ENCODE measurements at regions not wholly inside any gene's neighbourhood (a gene's known extent, or its start where the extent isn't known, plus 50 kb on each side); places are given as distances from the start of the nearest gene placed in this dataset.

DNA sequence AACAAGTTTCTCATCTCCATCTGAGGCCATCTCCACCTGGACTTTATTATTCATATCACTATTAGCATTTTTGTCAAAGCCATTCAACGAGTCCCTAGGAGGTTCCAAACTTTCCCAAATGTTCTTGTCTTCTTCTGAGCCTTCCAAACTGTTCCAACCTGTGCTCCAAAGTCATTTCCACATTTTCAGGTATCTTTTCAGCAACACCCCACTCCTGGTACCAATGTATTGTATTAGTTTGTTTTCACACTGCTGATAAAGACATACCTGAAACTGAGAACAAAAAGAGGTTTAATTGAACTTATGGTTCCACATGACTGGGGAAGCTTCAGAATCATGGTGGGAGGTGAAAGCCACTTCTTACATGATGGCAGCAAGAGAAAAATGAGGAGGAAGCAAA is 385.4 kb upstream of the GATB start:
- H2BK120ac ChIP-seq (ENCODE audit: low read depth, low read length, poor library complexity, severe bottlenecking) = no peak overlapping the region
- H3T11ph ChIP-seq (ENCODE audit: low read length) = no peak overlapping the region
- H3K18ac ChIP-seq (ENCODE audit: insufficient read length, low read depth, low read length) = no peak overlapping the region
- no peak overlapping the region for H3K23ac ChIP-seq (ENCODE audit: insufficient read length, low read depth, low read length)
- Mint-ChIP-seq H3K4me3 (no peak overlapping the region), H3K9me3 (peaks cover 45 to 48% of the 10 kb centered on the region in 2 experiments), H3K4me1 (no peaks in the 10 kb centered on the region), H3K36me3 (ENCODE audit: insufficient read depth in 1 of 3, low read depth in 3 of 3) (peaks cover 16 to 43% (median 22%) of the 10 kb centered on the region in 3 experiments), H3K27ac (no peak overlapping the region), H3K27me3 (ENCODE audit: low read depth) (peaks cover 6% of the 10 kb centered on the region; the same call in 1 of the 2 replicates)
- no peak for DNase-seq
- H2BK15ac ChIP-seq (ENCODE audit: low read depth, low read length) = no peak overlapping the region
- no peaks in the 10 kb centered on the region for H3K27me3 ChIP-seq (ENCODE audit: insufficient read depth, low read length)
- H2BK12ac ChIP-seq (ENCODE audit: insufficient read length, low read depth, low read length) = no peak overlapping the region
- no peak overlapping the region for H3K56ac ChIP-seq (ENCODE audit: insufficient read length, low read depth, low read length)
- no peak overlapping the region for H3K27ac ChIP-seq (ENCODE audit: insufficient read length, low read depth, low read length)
- H2AFZ ChIP-seq (ENCODE audit: low read length) = no peak overlapping the region
- no peak overlapping the region for H2BK5ac ChIP-seq (ENCODE audit: insufficient read length, low read length)
- no peak overlapping the region for H4K8ac ChIP-seq (replicated peaks; ENCODE audit: insufficient read length, low read depth, low read length)
- H4K91ac ChIP-seq (ENCODE audit: insufficient read length, low read depth, low read length) = no peak overlapping the region
- no peak overlapping the region for H2AK5ac ChIP-seq (ENCODE audit: insufficient read length, low read length)
- no peaks in the 10 kb centered on the region for H3K23me2 ChIP-seq (ENCODE audit: insufficient read length, low read depth, low read length, poor library complexity, severe bottlenecking)
- H3K79me1 ChIP-seq (ENCODE audit: insufficient read depth, low read depth, low read length, poor library complexity, severe bottlenecking) = no peaks in the 10 kb centered on the region
- no peaks in the 10 kb centered on the region for H3K9me3 ChIP-seq (ENCODE audit: control insufficient read depth, low read depth, low read length)
- H4K20me1 ChIP-seq (ENCODE audit: control insufficient read depth, insufficient read depth, insufficient read length) = no peaks in the 10 kb centered on the region
- no peak overlapping the region for H3K9ac ChIP-seq (ENCODE audit: extremely low read depth, insufficient read length, low read length)
- H3K4me2 ChIP-seq (ENCODE audit: insufficient read depth, insufficient read length, low read length) = no peak overlapping the region
- no peak overlapping the region for H4K5ac ChIP-seq (ENCODE audit: insufficient read length, low read depth, low read length)
- TF ChIP-seq CTCF (conservative IDR thresholded peaks at IDR 0.05) = no peak
- WGBS (ENCODE audit: extremely low coverage, insufficient read length, low lambda C conversion rate) = no CpG with 5 or more reads among the region's 1 CpG
- no peak overlapping the region for H3K14ac ChIP-seq (ENCODE audit: insufficient read depth, low read length)
- no peaks in the 10 kb centered on the region for H3K4me1 ChIP-seq (ENCODE audit: insufficient read depth, low read length)
- H2BK20ac ChIP-seq (ENCODE audit: low read depth, low read length, poor library complexity, severe bottlenecking) = no peak overlapping the region
- H3K79me2 ChIP-seq (ENCODE audit: insufficient read depth, low read length) = no peaks in the 10 kb centered on the region
- no peak overlapping the region for H3K4ac ChIP-seq (ENCODE audit: low read depth, low read length)
